Embryonic facial prominence (tissue), 1 donor: ENCODE measurements at regions not wholly inside any gene's neighbourhood (a gene's known extent, or its start where the extent isn't known, plus 50 kb on each side); places are given as distances from the start of the nearest gene placed in this dataset.
"Not testable (repeated sequence)": the region's sequence is repeated elsewhere in the genome, so short reads cannot be mapped to it uniquely, and the experiment has no call there.

Experiments used
- DNase-seq: peaks from one replicate; pipeline ENCODE4 v3.0.0-alpha.2; 2016; ENCODE audit errors: extremely low spot score

DNA sequence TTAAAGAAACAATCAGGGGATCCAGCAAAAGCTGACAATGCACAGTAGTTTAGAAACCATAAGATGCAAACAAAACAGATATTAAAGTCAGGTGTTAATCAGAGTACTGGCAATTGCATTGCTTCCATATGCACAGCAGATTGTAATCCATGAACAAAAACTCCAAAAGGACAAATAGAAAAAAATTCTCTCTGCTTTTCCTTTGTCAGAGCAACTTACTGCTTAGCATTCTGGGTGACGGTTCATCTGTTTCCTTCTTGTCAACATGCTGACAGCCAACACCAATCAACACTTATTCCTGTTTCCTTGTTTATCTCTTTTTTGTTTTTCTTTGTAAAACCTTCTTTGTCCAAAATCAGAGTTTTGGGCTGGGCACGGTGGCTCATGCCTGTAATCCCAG, 473.1 kb downstream of the XIRP2 start:
- no peak for DNase-seq

DNA sequence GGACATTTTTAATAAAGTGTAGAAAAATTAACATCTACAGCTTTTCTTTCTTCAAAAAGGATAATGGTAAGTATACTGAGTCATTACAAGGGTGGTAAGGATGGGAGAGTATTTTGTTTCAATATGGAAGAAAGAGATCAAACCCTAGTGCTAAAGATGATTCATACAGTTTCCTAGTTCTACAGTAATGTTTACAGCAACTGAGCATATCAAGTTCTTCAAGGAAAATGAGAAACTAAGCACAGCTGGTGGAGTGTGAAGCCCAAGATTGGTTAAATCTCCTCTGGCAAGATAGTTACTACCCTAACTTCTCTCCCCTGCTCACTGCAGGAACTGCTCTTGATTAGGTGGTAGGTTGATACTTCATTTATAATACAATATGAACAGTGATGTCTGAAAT, 467.5 kb downstream of the XIRP2 start:
- DNase-seq, result no peak

GRCh38 chr2:167353605-167354280, 465.5 kb downstream of the XIRP2 start:
- no peak for DNase-seq

DNA sequence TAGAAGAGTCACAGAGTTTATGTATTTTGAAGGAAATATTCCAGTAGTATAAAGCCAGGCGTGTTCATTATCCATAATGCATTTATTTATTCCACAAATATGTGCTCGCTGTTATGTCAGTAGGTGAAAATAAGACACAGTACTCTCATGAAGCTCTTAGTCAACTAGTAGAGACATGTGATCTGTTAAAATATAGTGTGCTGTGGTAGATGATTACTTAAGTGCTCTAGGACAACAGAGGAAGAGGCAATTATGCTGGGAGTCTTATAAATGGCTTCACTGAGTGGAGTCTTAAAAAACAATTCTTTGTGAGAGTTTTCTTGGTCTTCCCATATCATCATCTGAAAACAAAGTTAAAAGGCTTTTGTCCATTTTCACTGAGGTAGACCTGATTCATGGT, 457.3 kb downstream of the XIRP2 start:
- no peak for DNase-seq

GRCh38 chr2:167342769-167343168, 454.5 kb downstream of the XIRP2 start:
- DNase-seq, result no peak

DNA sequence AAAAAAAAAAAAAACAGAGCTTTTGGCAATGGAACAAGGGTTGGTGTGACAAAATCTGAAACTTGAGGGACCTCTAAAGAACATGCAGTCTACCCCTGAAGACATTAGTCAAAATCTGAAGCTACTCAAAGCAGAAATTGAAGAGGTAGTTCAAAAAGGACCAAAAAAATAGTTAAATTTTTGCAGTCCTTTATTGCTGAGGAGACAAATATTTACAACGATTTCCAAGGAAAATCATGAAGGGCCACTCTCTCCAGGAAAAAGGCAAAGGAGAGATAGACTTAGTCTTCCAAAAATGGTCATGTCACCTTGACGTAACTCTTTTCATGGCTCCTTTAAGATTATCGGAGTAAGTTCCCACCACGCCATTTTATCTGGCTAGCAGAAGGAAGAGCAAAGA, 452.0 kb downstream of the XIRP2 start:
- DNase-seq, result no peak

GRCh38 chr2:167336213-167336612, 447.9 kb downstream of the XIRP2 start:
- no peak for DNase-seq

DNA sequence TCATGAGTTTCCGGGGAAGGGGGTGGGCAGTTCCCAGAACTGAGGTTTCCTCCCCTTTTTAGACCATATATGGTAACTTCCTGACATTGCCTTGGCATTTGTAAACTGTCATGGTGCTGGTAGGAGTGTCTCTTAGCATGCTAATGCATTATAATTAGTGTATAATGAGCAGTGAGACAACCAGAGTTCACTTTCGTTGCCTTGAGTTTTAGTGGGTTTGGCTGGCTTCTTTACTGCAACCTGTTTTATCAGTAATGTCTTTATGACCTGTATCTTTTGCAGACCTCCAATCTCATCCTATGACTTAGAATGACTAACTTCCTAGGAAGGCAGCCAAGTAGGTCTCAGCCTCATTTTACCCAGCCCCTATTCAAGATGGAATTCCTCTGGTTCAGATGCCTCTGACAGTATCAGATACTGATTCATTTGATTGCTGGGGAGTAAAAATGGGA, 447.3 kb downstream of the XIRP2 start:
- no peak for DNase-seq

GRCh38 chr2:167334146-167334742, 446.0 kb downstream of the XIRP2 start:
- no peak for DNase-seq

- DNase-seq, result no peak
Measured at GRCh38 chr2:167333245-167333644, 445.0 kb downstream of the XIRP2 start.

GRCh38 chr2:167332358-167332757, 444.1 kb downstream of the XIRP2 start:
- no peak for DNase-seq

GRCh38 chr2:167331636-167332232, 443.5 kb downstream of the XIRP2 start:
- DNase-seq, result no peak

- not testable (repeated sequence) for DNase-seq
Measured at GRCh38 chr2:167328808-167329207, 440.5 kb downstream of the XIRP2 start.

DNA sequence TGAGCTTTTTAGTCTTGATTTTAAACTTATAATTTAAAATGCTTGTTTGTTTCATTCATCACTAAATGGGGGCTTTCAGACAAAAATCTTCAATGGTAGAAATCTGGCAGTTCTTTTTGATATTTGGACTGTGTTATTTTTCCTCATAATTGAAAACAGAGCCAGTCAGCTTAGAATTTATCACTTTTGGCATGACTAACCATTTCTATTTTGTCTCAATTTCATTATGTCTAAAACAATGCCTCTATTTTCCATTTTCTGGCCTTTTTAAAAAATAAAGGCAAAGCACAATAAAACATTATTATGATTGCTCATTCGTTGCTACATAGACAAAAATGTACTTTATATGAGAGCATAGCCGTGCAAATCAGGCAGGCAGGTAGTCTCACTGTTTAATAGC, 434.5 kb downstream of the XIRP2 start:
- DNase-seq, result no peak

DNA sequence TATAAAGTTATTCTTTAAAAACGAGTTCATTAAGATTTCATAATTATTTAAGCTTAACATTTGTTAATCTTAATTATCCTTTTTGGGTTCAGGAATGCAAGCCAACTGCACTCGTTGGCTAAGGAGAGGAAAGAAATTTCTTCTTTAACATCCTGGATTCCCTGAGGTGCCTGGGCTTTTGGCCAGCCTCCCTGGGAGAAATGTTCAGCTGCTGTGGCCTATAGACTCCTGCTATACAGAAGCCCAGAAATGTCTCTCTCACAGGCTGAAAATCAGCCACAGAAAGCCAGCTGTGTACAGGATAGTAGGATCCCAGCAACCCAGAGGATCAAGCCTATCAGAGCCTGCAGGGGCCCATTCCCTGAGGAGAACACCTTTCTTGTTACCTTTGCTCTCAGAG, 430.3 kb downstream of the XIRP2 start:
- DNase-seq, result no peak

DNA sequence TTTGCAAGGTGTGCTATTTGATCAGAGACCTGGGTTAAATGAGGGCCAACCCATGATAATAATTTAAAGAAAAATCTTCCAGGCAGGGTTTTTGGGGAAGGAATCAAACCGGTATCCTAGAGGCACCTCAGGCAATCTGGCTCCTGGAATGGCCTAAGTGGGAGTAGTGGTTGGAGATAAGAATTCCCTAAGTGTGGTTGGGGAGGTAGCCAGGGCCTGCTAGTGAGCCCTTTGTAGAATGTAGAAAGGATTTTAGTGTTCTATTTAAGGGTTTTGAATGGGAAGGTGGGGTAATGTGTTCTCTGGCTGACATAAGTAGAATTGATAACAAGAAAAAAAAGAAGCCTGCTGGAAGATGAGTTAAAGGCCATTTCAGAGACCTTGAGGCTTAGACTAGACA, 422.2 kb downstream of the XIRP2 start:
- DNase-seq, result no peak
